ENCODE measurements at regions not wholly inside any gene's neighbourhood (a gene's known extent, or its start where the extent isn't known, plus 50 kb on each side); places are given as distances from the start of the nearest gene placed in this dataset.
A peak's percentile ranks its signal among the peaks of the same experiment; 100 is the strongest.

DNA sequence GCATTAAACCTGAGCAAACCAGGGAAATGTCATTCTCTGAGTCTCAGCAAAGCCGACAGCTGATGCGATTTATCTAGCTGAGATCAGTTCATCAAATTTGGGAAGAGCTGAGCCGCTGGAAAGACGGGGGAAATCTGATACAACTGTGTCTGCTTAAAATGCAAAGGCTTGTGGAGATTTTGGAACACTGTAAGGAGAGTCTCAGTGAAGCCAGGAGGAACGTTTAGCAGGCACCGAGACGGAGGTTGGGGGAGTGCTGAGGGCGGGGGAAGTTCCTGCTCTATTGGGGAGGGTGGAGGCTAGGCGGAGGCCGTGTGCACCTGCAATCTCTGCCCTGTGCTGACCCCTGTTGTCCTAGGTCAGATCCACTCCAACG is 143.2 kb upstream of the CSF3R start:
- Mint-ChIP-seq H3K9me3 (peaks cover 20% of the 10 kb centered on the region), H3K36me3 (ENCODE audit: low read depth) (no peaks in the 10 kb centered on the region), H3K27me3 (ENCODE audit: low read depth, poor library complexity) (peaks cover 38% of the 10 kb centered on the region), H3K27ac (peak overlapping the region; percentile 41), H3K4me3 (no peak overlapping the region), H3K4me1 (peaks cover 23% of the 10 kb centered on the region)
- DNase-seq, result no peak
- TF ChIP-seq, protein P1, sequence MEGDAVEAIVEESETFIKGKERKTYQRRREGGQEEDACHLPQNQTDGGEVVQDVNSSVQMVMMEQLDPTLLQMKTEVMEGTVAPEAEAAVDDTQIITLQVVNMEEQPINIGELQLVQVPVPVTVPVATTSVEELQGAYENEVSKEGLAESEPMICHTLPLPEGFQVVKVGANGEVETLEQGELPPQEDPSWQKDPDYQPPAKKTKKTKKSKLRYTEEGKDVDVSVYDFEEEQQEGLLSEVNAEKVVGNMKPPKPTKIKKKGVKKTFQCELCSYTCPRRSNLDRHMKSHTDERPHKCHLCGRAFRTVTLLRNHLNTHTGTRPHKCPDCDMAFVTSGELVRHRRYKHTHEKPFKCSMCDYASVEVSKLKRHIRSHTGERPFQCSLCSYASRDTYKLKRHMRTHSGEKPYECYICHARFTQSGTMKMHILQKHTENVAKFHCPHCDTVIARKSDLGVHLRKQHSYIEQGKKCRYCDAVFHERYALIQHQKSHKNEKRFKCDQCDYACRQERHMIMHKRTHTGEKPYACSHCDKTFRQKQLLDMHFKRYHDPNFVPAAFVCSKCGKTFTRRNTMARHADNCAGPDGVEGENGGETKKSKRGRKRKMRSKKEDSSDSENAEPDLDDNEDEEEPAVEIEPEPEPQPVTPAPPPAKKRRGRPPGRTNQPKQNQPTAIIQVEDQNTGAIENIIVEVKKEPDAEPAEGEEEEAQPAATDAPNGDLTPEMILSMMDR (IDR thresholded peaks at IDR 0.05), result no peak

DNA sequence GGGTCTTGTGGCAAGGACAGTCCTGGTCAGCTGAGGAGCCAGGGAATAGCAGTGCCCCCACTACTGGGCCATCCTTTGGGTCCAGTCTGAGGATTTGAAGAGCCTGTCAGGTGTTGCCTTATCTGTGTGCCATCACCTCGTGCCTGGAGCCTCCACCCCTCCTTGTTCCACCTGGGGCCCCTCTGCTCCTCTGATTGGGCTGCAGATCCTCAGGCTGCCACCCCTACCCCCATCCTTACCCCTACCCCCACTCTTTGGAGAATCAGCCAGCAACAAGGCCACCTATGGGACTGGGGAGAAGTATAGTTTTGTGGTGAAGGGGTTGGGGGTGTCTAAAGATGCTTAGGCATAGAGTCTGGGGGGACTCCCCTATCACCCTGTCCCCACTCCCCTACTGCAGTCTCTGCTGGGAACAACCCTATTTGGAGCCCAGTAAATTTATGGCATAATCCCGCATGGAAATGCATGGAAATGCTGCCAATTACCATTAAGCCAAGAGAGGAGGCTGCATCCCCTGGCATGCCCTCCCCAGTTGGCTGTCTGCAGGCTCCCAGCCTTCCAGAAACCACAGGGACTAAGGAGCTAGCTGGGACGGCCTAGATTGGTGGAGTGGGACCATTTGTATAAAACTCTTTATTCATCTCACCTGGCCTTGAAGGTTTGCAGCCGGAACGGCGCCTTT is 142.7 kb upstream of the CSF3R start:
- H3K4me1 Mint-ChIP-seq, result peaks cover 23% of the 10 kb centered on the region
- TF ChIP-seq, protein P1 (IDR thresholded peaks at IDR 0.05), result no peak
- no peaks in the 10 kb centered on the region for H3K36me3 Mint-ChIP-seq (ENCODE audit: low read depth)
- H3K27me3 Mint-ChIP-seq (ENCODE audit: low read depth, poor library complexity), result peaks cover 35% of the 10 kb centered on the region
- no peak overlapping the region for H3K4me3 Mint-ChIP-seq
- peaks cover 21% of the 10 kb centered on the region for H3K9me3 Mint-ChIP-seq
- no peak for DNase-seq
- peak overlapping the region; percentile 41 for H3K27ac Mint-ChIP-seq

DNA sequence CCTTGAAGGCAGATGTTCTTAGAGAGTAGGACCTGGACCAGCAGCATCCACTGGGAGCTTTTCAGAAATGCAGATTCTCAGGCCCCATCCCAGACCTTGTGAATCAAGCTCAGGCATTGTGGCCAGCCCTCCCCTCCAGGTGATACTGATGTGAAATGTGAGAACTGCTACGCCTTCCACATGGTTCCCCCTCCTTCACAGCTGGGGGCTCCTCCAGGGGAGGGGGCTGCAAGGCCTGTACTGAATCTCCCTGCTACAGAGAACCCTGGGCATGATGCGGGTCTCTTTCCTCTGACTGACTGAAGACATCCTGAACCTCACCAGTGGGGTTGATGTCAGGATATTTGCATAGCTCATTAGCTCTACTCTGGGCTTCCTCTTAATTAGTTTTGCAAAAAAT is 141.8 kb upstream of the CSF3R start:
- Mint-ChIP-seq H3K27me3 (ENCODE audit: low read depth, poor library complexity) (peaks cover 32% of the 10 kb centered on the region), H3K27ac (no peak overlapping the region), H3K4me1 (peaks cover 23% of the 10 kb centered on the region), H3K36me3 (ENCODE audit: low read depth) (no peaks in the 10 kb centered on the region), H3K4me3 (no peak overlapping the region), H3K9me3 (peaks cover 27% of the 10 kb centered on the region)
- TF ChIP-seq, protein P1 (IDR thresholded peaks at IDR 0.05), result no peak
- no peak for DNase-seq

DNA sequence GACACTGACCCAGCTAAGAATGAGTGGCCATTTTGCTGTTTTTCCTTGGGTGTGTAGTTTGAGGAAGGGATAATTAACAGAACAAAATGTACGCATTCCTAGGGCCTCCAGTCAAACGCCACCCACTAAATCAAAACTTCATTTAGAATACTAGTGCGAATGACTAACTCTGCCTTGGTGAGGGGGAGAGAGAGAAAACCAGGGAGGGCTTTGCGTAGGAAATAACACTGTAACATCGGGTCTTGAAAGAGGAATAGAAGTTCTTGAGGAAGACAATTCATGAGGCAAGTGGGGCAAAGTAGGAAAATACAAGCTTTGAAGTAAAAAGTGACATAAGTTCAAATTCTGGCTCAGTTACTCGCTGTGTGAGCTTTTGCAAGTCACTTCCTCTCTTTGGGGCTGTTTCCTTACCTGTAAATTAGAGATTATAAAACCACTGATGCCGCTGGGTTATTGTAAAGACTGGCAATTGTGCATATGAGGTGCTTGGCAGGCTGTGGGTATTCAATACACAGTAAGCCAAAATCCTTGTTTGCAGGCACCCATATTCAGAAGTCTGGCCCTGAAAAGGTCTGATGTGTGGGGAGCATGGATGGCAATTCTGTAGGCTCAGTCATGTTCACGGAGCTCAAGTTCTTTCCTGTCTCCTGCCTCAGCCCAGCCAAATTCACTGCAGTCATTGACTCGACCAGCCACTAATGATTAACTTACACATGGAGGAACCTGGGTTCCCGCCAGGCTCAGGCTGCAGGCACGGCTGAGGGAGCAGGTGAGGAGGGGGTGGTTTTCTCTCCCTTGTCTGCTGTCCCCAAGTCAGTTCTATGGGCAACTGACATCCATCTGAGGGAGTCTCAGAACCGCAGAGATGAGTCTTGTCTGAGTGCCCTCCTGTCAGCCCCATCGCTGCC is 140.3 kb upstream of the CSF3R start:
- Mint-ChIP-seq H3K4me3 (no peak overlapping the region), H3K4me1 (peaks cover 23% of the 10 kb centered on the region), H3K27ac (peak overlapping the region; percentile 36), H3K9me3 (peaks cover 27% of the 10 kb centered on the region), H3K27me3 (ENCODE audit: low read depth, poor library complexity) (peaks cover 31% of the 10 kb centered on the region), H3K36me3 (ENCODE audit: low read depth) (no peaks in the 10 kb centered on the region)
- TF ChIP-seq, protein P1 (IDR thresholded peaks at IDR 0.05), result no peak
- DNase-seq, result no peak

DNA sequence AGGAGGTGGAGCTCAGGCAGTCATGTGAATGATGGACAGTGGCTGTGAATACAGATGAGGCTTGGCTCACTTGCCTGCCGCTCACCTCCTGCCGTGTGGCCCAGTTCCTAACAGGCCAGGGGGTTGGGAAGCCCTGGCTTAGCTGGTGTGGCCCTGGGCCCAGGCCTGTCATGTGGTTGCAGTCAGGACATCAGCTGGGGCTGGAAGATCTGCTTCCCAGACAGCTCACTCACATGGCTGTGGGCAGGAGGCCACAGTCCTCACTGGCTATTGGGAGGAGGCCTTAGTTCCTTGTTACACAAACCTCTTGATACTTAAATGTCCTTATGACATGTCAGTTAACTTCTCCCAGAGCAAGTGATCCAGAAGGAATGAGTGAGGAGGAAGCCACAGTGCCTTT is 138.8 kb upstream of the CSF3R start:
- no peak for DNase-seq
- TF ChIP-seq, protein P1 (IDR thresholded peaks at IDR 0.05), result no peak
- Mint-ChIP-seq H3K27ac (no peak overlapping the region), H3K27me3 (ENCODE audit: low read depth, poor library complexity) (peaks cover 26% of the 10 kb centered on the region), H3K36me3 (ENCODE audit: low read depth) (no peaks in the 10 kb centered on the region), H3K4me3 (no peak overlapping the region), H3K9me3 (peaks cover 27% of the 10 kb centered on the region), H3K4me1 (peaks cover 23% of the 10 kb centered on the region)
